ENCODE measurements at regions not wholly inside any gene's neighbourhood (a gene's known extent, or its start where the extent isn't known, plus 50 kb on each side); places are given as distances from the start of the nearest gene placed in this dataset.

GRCh38 chr13:83773961-83774360 lies 108.3 kb downstream of the SLITRK1 start:
- TF ChIP-seq POLR2AphosphoS5 (IDR thresholded peaks at IDR 0.05), result no peak
- no peak for TF ChIP-seq CTCF (IDR thresholded peaks at IDR 0.05)
- no peak for TF ChIP-seq POLR2A (IDR thresholded peaks at IDR 0.05)
